ENCODE measurements at regions not wholly inside any gene's neighbourhood (a gene's known extent, or its start where the extent isn't known, plus 50 kb on each side); places are given as distances from the start of the nearest gene placed in this dataset.

GRCh38 chr7:67422601-67423000 is 426.0 kb downstream of the TYW1 start:
- H3K27ac Mint-ChIP-seq, result no peak overlapping the region
- no peaks in the 10 kb centered on the region for H3K36me3 Mint-ChIP-seq
- H3K4me1 ChIP-seq (ENCODE audit: insufficient read depth, low read length), result no peaks in the 10 kb centered on the region
- intact Hi-C loops (cut with micrococcal nuclease), result no loop called here
- peaks cover 0 to 4% of the 10 kb centered on the region in 2 donors for H3K27me3 Mint-ChIP-seq
- ChIA-PET POLR2A (ENCODE audit: partially characterized antibody) (no interaction called here), CTCF (ENCODE audit: partially characterized antibody) (no interaction called here)
- H3K36me3 ChIP-seq (ENCODE audit: insufficient read depth, low read length), result no peaks in the 10 kb centered on the region
- no peaks in the 10 kb centered on the region for H3K9me3 ChIP-seq (ENCODE audit: control insufficient read depth in 1 of 2, low read length in 2 of 2)
- no peaks in the 10 kb centered on the region for H3K4me1 Mint-ChIP-seq
- H3K27ac ChIP-seq (ENCODE audit: low read depth, low read length), result no peak overlapping the region
- H3K4me3 Mint-ChIP-seq, result no peak overlapping the region
- peaks cover 0 to 5% (median 2%) of the 10 kb centered on the region in 8 donors for H3K9me3 Mint-ChIP-seq
- DNase-seq, result no peak
- no peaks in the 10 kb centered on the region for H3K27me3 ChIP-seq (ENCODE audit: insufficient read depth, low read length)
- no peak overlapping the region for H3K4me3 ChIP-seq (ENCODE audit: low read length in 2 of 2)

GRCh38 chr7:67423065-67423464 is 426.4 kb downstream of the TYW1 start:
- Mint-ChIP-seq H3K9me3 (peaks cover 0 to 5% (median 2%) of the 10 kb centered on the region in 8 donors), H3K4me3 (no peak overlapping the region), H3K27me3 (peaks cover 0 to 4% of the 10 kb centered on the region in 2 donors), H3K36me3 (no peaks in the 10 kb centered on the region), H3K4me1 (no peaks in the 10 kb centered on the region), H3K27ac (no peak overlapping the region)
- H3K9me3 ChIP-seq (ENCODE audit: control insufficient read depth in 1 of 2, low read length in 2 of 2), result no peaks in the 10 kb centered on the region
- POLR2A ChIA-PET (ENCODE audit: partially characterized antibody), result no interaction called here
- CTCF ChIA-PET (ENCODE audit: partially characterized antibody), result no interaction called here
- no peak overlapping the region for H3K4me3 ChIP-seq (ENCODE audit: low read length in 2 of 2)
- intact Hi-C loops (cut with micrococcal nuclease), result no loop called here
- H3K27ac ChIP-seq (ENCODE audit: low read depth, low read length), result no peak overlapping the region
- no peak for DNase-seq
- no peaks in the 10 kb centered on the region for H3K27me3 ChIP-seq (ENCODE audit: insufficient read depth, low read length)
- H3K4me1 ChIP-seq (ENCODE audit: insufficient read depth, low read length), result no peaks in the 10 kb centered on the region
- H3K36me3 ChIP-seq (ENCODE audit: insufficient read depth, low read length), result no peaks in the 10 kb centered on the region

GRCh38 chr7:67426654-67427053 is 430.0 kb downstream of the TYW1 start:
- no peak for DNase-seq
- no peak overlapping the region for H3K4me3 Mint-ChIP-seq
- Histone ChIP-seq H3K27me3 (ENCODE audit: insufficient read depth, low read length) (no peaks in the 10 kb centered on the region), H3K36me3 (ENCODE audit: insufficient read depth, low read length) (no peaks in the 10 kb centered on the region), H3K4me1 (ENCODE audit: insufficient read depth, low read length) (no peaks in the 10 kb centered on the region), H3K4me3 (ENCODE audit: low read length in 2 of 2) (no peak overlapping the region), H3K27ac (ENCODE audit: low read depth, low read length) (no peak overlapping the region), H3K9me3 (ENCODE audit: control insufficient read depth in 1 of 2, low read length in 2 of 2) (no peaks in the 10 kb centered on the region)
- no peak overlapping the region for H3K27ac Mint-ChIP-seq
- intact Hi-C loops (cut with micrococcal nuclease), result no loop called here
- H3K4me1 Mint-ChIP-seq, result no peaks in the 10 kb centered on the region
- peaks cover 2 to 6% of the 10 kb centered on the region in 2 donors for H3K27me3 Mint-ChIP-seq
- ChIA-PET POLR2A (ENCODE audit: partially characterized antibody) (no interaction called here), CTCF (ENCODE audit: partially characterized antibody) (no interaction called here)
- peaks cover 0 to 12% (median 2%) of the 10 kb centered on the region in 8 donors for H3K9me3 Mint-ChIP-seq
- H3K36me3 Mint-ChIP-seq, result no peaks in the 10 kb centered on the region

DNA sequence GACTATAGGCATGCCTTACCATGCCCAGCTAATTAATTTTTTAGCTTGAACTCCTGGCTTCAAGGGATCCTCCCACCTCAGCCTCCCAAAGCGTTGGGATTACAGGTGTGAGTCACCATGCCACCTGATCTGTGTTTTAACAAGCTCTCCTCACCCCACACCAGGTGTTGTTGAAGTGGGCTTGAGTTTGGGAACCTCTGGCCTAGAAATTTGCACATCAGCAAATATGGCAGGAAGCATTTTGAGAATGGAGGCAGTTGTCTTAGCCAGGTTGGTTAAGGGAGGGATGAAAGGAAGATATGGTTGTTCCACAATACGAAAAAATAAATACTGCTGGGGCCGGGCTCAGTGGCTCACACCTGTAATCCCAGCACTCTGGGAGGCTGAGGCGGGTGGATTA is 433.1 kb downstream of the TYW1 start:
- no peak overlapping the region for H3K4me3 Mint-ChIP-seq
- Histone ChIP-seq H3K36me3 (ENCODE audit: insufficient read depth, low read length) (no peaks in the 10 kb centered on the region), H3K27me3 (ENCODE audit: insufficient read depth, low read length) (no peaks in the 10 kb centered on the region), H3K9me3 (ENCODE audit: control insufficient read depth in 1 of 2, low read length in 2 of 2) (peaks cover 0 to 4% of the 10 kb centered on the region in 2 donors), H3K4me1 (ENCODE audit: insufficient read depth, low read length) (no peaks in the 10 kb centered on the region), H3K4me3 (ENCODE audit: low read length in 2 of 2) (no peak overlapping the region), H3K27ac (ENCODE audit: low read depth, low read length) (no peak overlapping the region)
- no peak for DNase-seq
- H3K9me3 Mint-ChIP-seq, result peaks cover 0 to 25% (median 14%) of the 10 kb centered on the region in 8 donors
- POLR2A ChIA-PET (ENCODE audit: partially characterized antibody), result no interaction called here
- CTCF ChIA-PET (ENCODE audit: partially characterized antibody), result no interaction called here
- H3K4me1 Mint-ChIP-seq, result no peaks in the 10 kb centered on the region
- H3K27ac Mint-ChIP-seq, result no peak overlapping the region
- intact Hi-C loops (cut with micrococcal nuclease), result no loop called here
- peaks cover 2 to 6% of the 10 kb centered on the region in 2 donors for H3K27me3 Mint-ChIP-seq
- H3K36me3 Mint-ChIP-seq, result no peaks in the 10 kb centered on the region

GRCh38 chr7:67432536-67433234 is 436.1 kb downstream of the TYW1 start:
- H3K36me3 ChIP-seq (ENCODE audit: insufficient read depth, low read length), result no peaks in the 10 kb centered on the region
- intact Hi-C loops (cut with micrococcal nuclease), result no loop called here
- H3K9me3 ChIP-seq (ENCODE audit: control insufficient read depth in 1 of 2, low read length in 2 of 2), result peaks cover 0 to 4% of the 10 kb centered on the region in 2 donors
- ChIA-PET POLR2A (ENCODE audit: partially characterized antibody) (no interaction called here), CTCF (ENCODE audit: partially characterized antibody) (no interaction called here)
- Mint-ChIP-seq H3K36me3 (no peaks in the 10 kb centered on the region), H3K27ac (no peak overlapping the region), H3K4me3 (no peak overlapping the region), H3K27me3 (peaks cover 0 to 6% of the 10 kb centered on the region in 2 donors), H3K9me3 (peaks cover 0 to 25% (median 14%) of the 10 kb centered on the region in 8 donors), H3K4me1 (no peaks in the 10 kb centered on the region)
- H3K27me3 ChIP-seq (ENCODE audit: insufficient read depth, low read length), result no peaks in the 10 kb centered on the region
- no peak for DNase-seq
- H3K4me3 ChIP-seq (ENCODE audit: low read length in 2 of 2), result no peak overlapping the region
- H3K4me1 ChIP-seq (ENCODE audit: insufficient read depth, low read length), result no peaks in the 10 kb centered on the region
- no peak overlapping the region for H3K27ac ChIP-seq (ENCODE audit: low read depth, low read length)

GRCh38 chr7:67435894-67436535 is 439.4 kb downstream of the TYW1 start:
- POLR2A ChIA-PET (ENCODE audit: partially characterized antibody), result no interaction called here
- Histone ChIP-seq H3K9me3 (ENCODE audit: control insufficient read depth in 1 of 2, low read length in 2 of 2) (peaks cover 0 to 4% of the 10 kb centered on the region in 2 donors), H3K4me3 (ENCODE audit: low read length in 2 of 2) (no peak overlapping the region), H3K27me3 (ENCODE audit: insufficient read depth, low read length) (no peaks in the 10 kb centered on the region), H3K4me1 (ENCODE audit: insufficient read depth, low read length) (no peaks in the 10 kb centered on the region), H3K36me3 (ENCODE audit: insufficient read depth, low read length) (no peaks in the 10 kb centered on the region), H3K27ac (ENCODE audit: low read depth, low read length) (no peak overlapping the region)
- CTCF ChIA-PET (ENCODE audit: partially characterized antibody), result no interaction called here
- no peak overlapping the region for H3K27ac Mint-ChIP-seq
- no peaks in the 10 kb centered on the region for H3K4me1 Mint-ChIP-seq
- intact Hi-C loops (cut with micrococcal nuclease), result no loop called here
- no peak overlapping the region for H3K4me3 Mint-ChIP-seq
- H3K36me3 Mint-ChIP-seq, result no peaks in the 10 kb centered on the region
- no peak for DNase-seq
- H3K9me3 Mint-ChIP-seq, result peaks cover 0 to 17% (median 12%) of the 10 kb centered on the region in 8 donors
- peaks cover 1 to 4% of the 10 kb centered on the region in 2 donors for H3K27me3 Mint-ChIP-seq

GRCh38 chr7:67438198-67438882 is 441.7 kb downstream of the TYW1 start:
- Mint-ChIP-seq H3K36me3 (no peaks in the 10 kb centered on the region), H3K27me3 (peaks cover 0 to 1% of the 10 kb centered on the region in 2 donors), H3K9me3 (peaks cover 0 to 13% (median 8%) of the 10 kb centered on the region in 8 donors), H3K4me3 (no peak overlapping the region), H3K27ac (no peak overlapping the region), H3K4me1 (no peaks in the 10 kb centered on the region)
- CTCF ChIA-PET (ENCODE audit: partially characterized antibody), result no interaction called here
- Histone ChIP-seq H3K27ac (ENCODE audit: low read depth, low read length) (no peak overlapping the region), H3K9me3 (ENCODE audit: control insufficient read depth in 1 of 2, low read length in 2 of 2) (peaks cover 0 to 2% of the 10 kb centered on the region in 2 donors), H3K27me3 (ENCODE audit: insufficient read depth, low read length) (no peaks in the 10 kb centered on the region), H3K4me3 (ENCODE audit: low read length in 2 of 2) (no peak overlapping the region), H3K4me1 (ENCODE audit: insufficient read depth, low read length) (no peaks in the 10 kb centered on the region), H3K36me3 (ENCODE audit: insufficient read depth, low read length) (no peaks in the 10 kb centered on the region)
- DNase-seq, result no peak
- POLR2A ChIA-PET (ENCODE audit: partially characterized antibody), result no interaction called here
- intact Hi-C loops (cut with micrococcal nuclease), result no loop called here
